Neural progenitor cell (in vitro differentiated cells): ENCODE measurements at regions not wholly inside any gene's neighbourhood (a gene's known extent, or its start where the extent isn't known, plus 50 kb on each side); places are given as distances from the start of the nearest gene placed in this dataset.

Experiments
- DNase-seq: peaks from one replicate; pipeline ENCODE4 v3.0.0-alpha.2; 2016; ENCODE audit warnings: low spot score
- H2AFZ ChIP-seq: fragments of 200-600 bp; sonication (generic); replicated peaks from 2 replicates; pipeline ENCODE4 v1.6.1; 2016; ENCODE audit warnings: antibody characterized with exemption
- H3F3A ChIP-seq: fragments of 200-600 bp; sonication (generic); 2 replicates; pipeline ENCODE4 v1.6.1; 2016; ENCODE audit warnings: antibody characterized with exemption, low read depth
- H3K27ac ChIP-seq: fragments of 200-600 bp; sonication (generic); 2 replicates; pipeline ENCODE4 v1.5.1; 2016; ENCODE audit warnings: mild to moderate bottlenecking
- H3K27me3 ChIP-seq: fragments of 200-600 bp; sonication (generic); 2 replicates; pipeline ENCODE4 v1.6.1; 2016; ENCODE audit warnings: mild to moderate bottlenecking, moderate library complexity
- H3K36me3 ChIP-seq: fragments of 200-600 bp; sonication (generic); 2 replicates; pipeline ENCODE4 v1.5.1; 2016
- H3K4me1 ChIP-seq: fragments of 200-600 bp; sonication (generic); 2 replicates; pipeline ENCODE4 v1.6.1; 2016; ENCODE audit warnings: mixed run types
- H3K4me2 ChIP-seq: fragments of 200-600 bp; sonication (generic); 2 replicates; pipeline ENCODE4 v1.6.1; 2016
- H3K4me3 ChIP-seq: fragments of 200-600 bp; sonication (generic); 2 replicates; pipeline ENCODE4 v1.5.1; 2016
- H3K79me2 ChIP-seq: fragments of 200-600 bp; sonication (generic); 2 replicates; pipeline ENCODE4 v1.6.1; 2016; ENCODE audit warnings: low read depth
- H3K9ac ChIP-seq: fragments of 200-600 bp; sonication (generic); 2 replicates; pipeline ENCODE4 v1.6.1; 2016
- H3K9me3 ChIP-seq: fragments of 200-600 bp; sonication (generic); 2 replicates; pipeline ENCODE4 v1.5.1; 2016; ENCODE audit warnings: low read depth
- H4K20me1 ChIP-seq: fragments of 200-600 bp; sonication (generic); 2 replicates; pipeline ENCODE4 v1.6.1; 2016; ENCODE audit warnings: low read depth
- H3K27ac Mint-ChIP-seq: 3 replicates; pipeline ENCODE4 v1.8.0; 2021; ENCODE audit warnings: mixed read lengths
- H3K27me3 Mint-ChIP-seq: 2 replicates; pipeline ENCODE4 v1.8.0; 2022; ENCODE audit warnings: low read depth, mild to moderate bottlenecking, inconsistent platforms, moderate library complexity, mixed read lengths; ENCODE audit not compliant: insufficient read depth
- H3K36me3 Mint-ChIP-seq: 3 replicates; pipeline ENCODE4 v1.8.0; 2021; ENCODE audit warnings: mixed read lengths
- H3K4me1 Mint-ChIP-seq: 3 replicates; pipeline ENCODE4 v1.8.0; 2021; ENCODE audit warnings: mixed read lengths
- H3K4me3 Mint-ChIP-seq: 3 replicates; pipeline ENCODE4 v1.8.0; 2021; ENCODE audit warnings: mild to moderate bottlenecking, moderate library complexity, mixed read lengths
- H3K9me3 Mint-ChIP-seq: 3 replicates; pipeline ENCODE4 v1.8.0; 2020; ENCODE audit warnings: mixed read lengths
- EZH2 ChIP-seq: fragments of 200-600 bp; sonication (generic); IDR thresholded peaks from 2 replicates; pipeline ENCODE4 v1.6.1; 2017; ENCODE audit warnings: antibody characterized with exemption, mild to moderate bottlenecking, moderate library complexity
- EZH2phosphoT487 ChIP-seq: fragments of 200-600 bp; sonication (generic); IDR thresholded peaks from 2 replicates; pipeline ENCODE4 v1.6.1; 2017; ENCODE audit warnings: antibody characterized with exemption
- TF ChIP-seq, protein P1 (sequence below): fragments of 200-600 bp; sonication (generic); IDR thresholded peaks from 2 replicates; pipeline ENCODE4 v1.5.1; 2017; ENCODE audit warnings: antibody characterized with exemption, mild to moderate bottlenecking

DNA sequence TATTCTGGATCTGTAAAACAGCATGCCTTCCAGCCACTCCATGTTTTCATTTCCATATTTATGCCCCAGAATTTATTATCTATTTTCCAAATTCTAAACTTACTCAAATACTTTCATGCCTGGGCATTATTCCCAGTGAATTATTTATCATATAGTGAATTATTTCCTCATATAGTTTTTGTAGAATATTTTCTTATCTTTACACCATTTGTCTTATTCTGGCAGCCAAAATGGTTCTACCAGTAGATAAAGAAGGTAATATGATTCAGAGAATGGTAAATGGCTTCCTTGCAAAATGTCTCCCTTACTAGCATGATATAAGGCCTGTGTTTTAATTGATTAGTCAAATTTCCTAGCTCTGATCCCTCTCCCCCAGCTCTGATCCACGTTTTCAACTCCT lies 305.8 kb downstream of the SPRY2 start:
- Histone ChIP-seq H3K9ac (no peak overlapping the region), H3K79me2 (no peaks in the 10 kb centered on the region), H2AFZ (no peak overlapping the region), H3K9me3 (no peaks in the 10 kb centered on the region), H3F3A (no peaks in the 10 kb centered on the region), H3K4me2 (no peak overlapping the region), H3K27me3 (no peaks in the 10 kb centered on the region), H3K27ac (no peak overlapping the region), H3K4me3 (no peak overlapping the region), H3K4me1 (peaks cover 4% of the 10 kb centered on the region), H3K36me3 (no peaks in the 10 kb centered on the region), H4K20me1 (no peaks in the 10 kb centered on the region)
- Mint-ChIP-seq H3K9me3 (peaks cover 2% of the 10 kb centered on the region), H3K4me1 (peaks cover 18% of the 10 kb centered on the region), H3K27ac (no peak overlapping the region), H3K27me3 (no peaks in the 10 kb centered on the region), H3K36me3 (no peaks in the 10 kb centered on the region), H3K4me3 (no peak overlapping the region)
- DNase-seq: no peak
- TF ChIP-seq EZH2: no peak
- TF ChIP-seq, protein P1, sequence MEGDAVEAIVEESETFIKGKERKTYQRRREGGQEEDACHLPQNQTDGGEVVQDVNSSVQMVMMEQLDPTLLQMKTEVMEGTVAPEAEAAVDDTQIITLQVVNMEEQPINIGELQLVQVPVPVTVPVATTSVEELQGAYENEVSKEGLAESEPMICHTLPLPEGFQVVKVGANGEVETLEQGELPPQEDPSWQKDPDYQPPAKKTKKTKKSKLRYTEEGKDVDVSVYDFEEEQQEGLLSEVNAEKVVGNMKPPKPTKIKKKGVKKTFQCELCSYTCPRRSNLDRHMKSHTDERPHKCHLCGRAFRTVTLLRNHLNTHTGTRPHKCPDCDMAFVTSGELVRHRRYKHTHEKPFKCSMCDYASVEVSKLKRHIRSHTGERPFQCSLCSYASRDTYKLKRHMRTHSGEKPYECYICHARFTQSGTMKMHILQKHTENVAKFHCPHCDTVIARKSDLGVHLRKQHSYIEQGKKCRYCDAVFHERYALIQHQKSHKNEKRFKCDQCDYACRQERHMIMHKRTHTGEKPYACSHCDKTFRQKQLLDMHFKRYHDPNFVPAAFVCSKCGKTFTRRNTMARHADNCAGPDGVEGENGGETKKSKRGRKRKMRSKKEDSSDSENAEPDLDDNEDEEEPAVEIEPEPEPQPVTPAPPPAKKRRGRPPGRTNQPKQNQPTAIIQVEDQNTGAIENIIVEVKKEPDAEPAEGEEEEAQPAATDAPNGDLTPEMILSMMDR: no peak
- TF ChIP-seq EZH2phosphoT487: no peak

DNA sequence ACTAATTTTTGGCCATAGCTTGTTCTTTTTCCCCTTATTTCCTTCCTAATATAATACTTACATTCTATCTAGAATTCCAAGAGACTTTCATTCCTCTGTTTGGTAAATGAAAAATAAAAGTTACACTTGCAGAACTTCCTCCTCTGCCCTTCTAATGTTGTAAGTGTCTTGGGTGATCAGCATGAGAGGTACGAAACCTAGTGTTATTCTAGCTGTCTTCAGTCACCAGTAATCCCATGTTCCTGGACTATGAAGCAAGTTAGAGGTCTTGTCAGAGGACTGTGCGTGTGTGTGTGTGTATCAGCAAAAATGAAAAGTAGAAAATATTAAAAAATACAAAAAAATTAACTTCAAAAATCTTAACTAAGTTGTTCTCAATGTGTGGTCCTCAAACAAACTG lies 307.0 kb downstream of the SPRY2 start:
- no peak overlapping the region for H3K27ac Mint-ChIP-seq
- no peak overlapping the region for H3K4me3 Mint-ChIP-seq
- no peaks in the 10 kb centered on the region for H4K20me1 ChIP-seq
- peaks cover 2% of the 10 kb centered on the region for H3K9me3 Mint-ChIP-seq
- no peak overlapping the region for H3K9ac ChIP-seq
- no peaks in the 10 kb centered on the region for H3K27me3 ChIP-seq
- peaks cover 16% of the 10 kb centered on the region for H3K4me1 Mint-ChIP-seq
- H3K4me3 ChIP-seq: no peak overlapping the region
- no peaks in the 10 kb centered on the region for H3K36me3 ChIP-seq
- H3K4me1 ChIP-seq: peaks cover 4% of the 10 kb centered on the region
- H3K4me2 ChIP-seq: no peak overlapping the region
- H3K36me3 Mint-ChIP-seq: no peaks in the 10 kb centered on the region
- no peak for DNase-seq
- no peak overlapping the region for H3K27ac ChIP-seq
- H3K79me2 ChIP-seq: no peaks in the 10 kb centered on the region
- H3K9me3 ChIP-seq: no peaks in the 10 kb centered on the region
- no peaks in the 10 kb centered on the region for H3K27me3 Mint-ChIP-seq
- TF ChIP-seq, protein P1: no peak
- TF ChIP-seq EZH2 (no peak), EZH2phosphoT487 (no peak)
- no peaks in the 10 kb centered on the region for H3F3A ChIP-seq
- H2AFZ ChIP-seq: no peak overlapping the region

DNA sequence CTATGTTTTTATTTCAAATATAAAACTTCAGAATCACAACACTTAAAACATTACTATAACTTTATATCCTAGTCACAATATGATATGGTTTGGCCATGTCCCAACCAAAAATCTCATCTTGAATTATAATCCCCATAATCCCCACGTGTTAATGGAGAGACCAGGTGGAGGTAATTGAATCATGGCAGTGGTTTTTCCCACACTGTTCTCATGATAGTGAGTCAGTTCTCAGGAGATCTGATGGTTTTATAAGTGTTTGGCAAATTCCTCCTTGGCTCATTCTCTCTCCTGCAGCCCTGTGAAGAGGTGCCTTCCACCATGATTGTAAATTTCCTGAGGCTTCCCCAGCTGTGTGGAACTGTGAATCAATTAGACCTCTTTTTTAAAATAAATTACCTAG lies 307.6 kb downstream of the SPRY2 start:
- H3K27ac Mint-ChIP-seq: no peak overlapping the region
- H3K4me3 Mint-ChIP-seq: no peak overlapping the region
- H3K9me3 Mint-ChIP-seq: peaks cover 2% of the 10 kb centered on the region
- H3K79me2 ChIP-seq: no peaks in the 10 kb centered on the region
- H3K27me3 Mint-ChIP-seq: no peaks in the 10 kb centered on the region
- DNase-seq: no peak
- no peaks in the 10 kb centered on the region for H3K27me3 ChIP-seq
- no peak overlapping the region for H2AFZ ChIP-seq
- H3K4me1 ChIP-seq: peaks cover 3% of the 10 kb centered on the region
- peaks cover 11% of the 10 kb centered on the region for H3K4me1 Mint-ChIP-seq
- no peak overlapping the region for H3K27ac ChIP-seq
- no peaks in the 10 kb centered on the region for H4K20me1 ChIP-seq
- H3K36me3 ChIP-seq: no peaks in the 10 kb centered on the region
- no peaks in the 10 kb centered on the region for H3K36me3 Mint-ChIP-seq
- H3K4me2 ChIP-seq: no peak overlapping the region
- H3K9ac ChIP-seq: no peak overlapping the region
- no peaks in the 10 kb centered on the region for H3F3A ChIP-seq
- no peak overlapping the region for H3K4me3 ChIP-seq
- TF ChIP-seq EZH2 (no peak), EZH2phosphoT487 (no peak)
- TF ChIP-seq, protein P1: no peak
- H3K9me3 ChIP-seq: no peaks in the 10 kb centered on the region

DNA sequence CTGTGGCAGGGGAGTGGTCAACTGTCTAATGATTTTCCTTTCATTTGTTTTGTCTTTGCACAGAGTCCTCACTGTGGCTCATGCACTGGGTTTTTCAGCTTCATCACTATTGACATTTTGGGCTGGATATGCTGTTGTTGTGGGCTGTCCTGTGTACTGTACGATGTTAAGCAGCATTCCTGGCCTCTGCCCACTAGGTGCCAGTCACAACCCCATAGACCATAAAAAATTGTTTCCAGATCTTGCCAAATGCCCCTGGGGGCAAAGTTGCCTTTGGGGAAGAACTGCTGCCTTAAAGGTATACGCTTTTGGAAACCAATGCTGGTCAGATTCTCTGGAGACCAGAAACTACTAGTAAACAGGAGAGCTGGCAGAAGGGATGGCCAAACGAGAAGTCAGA lies 310.4 kb downstream of the SPRY2 start:
- Histone ChIP-seq H4K20me1 (no peaks in the 10 kb centered on the region), H3K4me1 (no peaks in the 10 kb centered on the region), H2AFZ (peak overlapping the region; percentile 27), H3K9ac (no peak overlapping the region), H3K79me2 (no peaks in the 10 kb centered on the region), H3F3A (no peaks in the 10 kb centered on the region), H3K36me3 (no peaks in the 10 kb centered on the region), H3K27ac (no peak overlapping the region), H3K4me2 (no peak overlapping the region), H3K27me3 (no peaks in the 10 kb centered on the region), H3K9me3 (no peaks in the 10 kb centered on the region), H3K4me3 (no peak overlapping the region)
- H3K4me3 Mint-ChIP-seq: no peak overlapping the region
- H3K36me3 Mint-ChIP-seq: peaks cover 3% of the 10 kb centered on the region
- peak overlapping the region; percentile 6 for H3K27ac Mint-ChIP-seq
- TF ChIP-seq, protein P1: peak; percentile 41
- TF ChIP-seq EZH2phosphoT487: no peak
- peaks cover 2% of the 10 kb centered on the region for H3K9me3 Mint-ChIP-seq
- peaks cover 2% of the 10 kb centered on the region for H3K4me1 Mint-ChIP-seq
- H3K27me3 Mint-ChIP-seq: no peaks in the 10 kb centered on the region
- DNase-seq: peak; percentile 16
